Bronchial epithelial cell (primary cell): ENCODE measurements at regions not wholly inside any gene's neighbourhood (a gene's known extent, or its start where the extent isn't known, plus 50 kb on each side); places are given as distances from the start of the nearest gene placed in this dataset.

Experiments
- DNase-seq: peaks from one replicate; pipeline ENCODE4 v3.0.0-alpha.2; 2010; ENCODE audit warnings: low read depth
- FAIRE-seq: peaks from 2 replicates; lab custom pipeline; 2011; peaks lifted over from hg19 to GRCh38; lab: Jason Lieb, UNC
- H3K27me3 ChIP-seq: 2 replicates; pipeline ENCODE4 v1.5.1; 2011; ENCODE audit warnings: low read length; ENCODE audit not compliant: control insufficient read depth, insufficient read depth
- H3K36me3 ChIP-seq: 2 replicates; pipeline ENCODE4 v1.5.1; 2011; ENCODE audit warnings: low read length; ENCODE audit not compliant: control insufficient read depth, insufficient read depth
- H3K4me3 ChIP-seq: 2 replicates; pipeline ENCODE4 v1.5.1; 2011; ENCODE audit warnings: mild to moderate bottlenecking, low read depth, low read length, control low read depth
- TF ChIP-seq, protein P1 (sequence below): IDR thresholded peaks from 2 replicates; pipeline ENCODE4 v1.5.1; 2011; ENCODE audit warnings: mild to moderate bottlenecking, moderate library complexity, low read length, control low read depth, inconsistent platforms; ENCODE audit not compliant: insufficient read depth, severe bottlenecking

DNA sequence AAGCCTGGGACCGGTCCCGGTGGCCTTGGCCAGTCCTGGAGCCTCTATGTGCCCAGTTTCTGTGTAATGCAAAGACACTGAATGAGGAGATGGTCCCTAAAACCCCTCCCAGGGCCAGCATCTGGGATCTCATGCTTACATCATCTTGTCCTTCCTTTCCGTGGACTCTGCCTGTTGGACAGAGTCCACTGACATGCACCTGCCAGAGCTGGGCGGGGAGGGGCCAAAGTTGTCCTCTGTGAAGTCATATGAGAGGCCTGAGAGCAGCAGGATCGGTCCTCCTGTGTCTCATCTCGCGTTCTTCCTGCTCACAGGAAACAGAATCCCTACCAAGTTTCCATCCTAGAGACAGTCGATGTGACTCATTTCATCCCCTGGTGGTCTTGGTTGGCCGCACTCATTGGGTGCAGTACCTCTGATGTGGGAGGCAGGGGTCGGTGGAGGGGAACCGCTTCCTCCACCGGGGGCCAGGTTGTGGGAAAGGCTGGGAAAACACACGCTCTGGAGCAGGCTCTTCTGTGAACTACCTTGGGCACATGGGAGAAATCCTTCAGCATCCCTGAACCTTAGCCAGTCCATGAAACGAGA is 389.6 kb upstream of the PODXL start:
- TF ChIP-seq, protein P1, sequence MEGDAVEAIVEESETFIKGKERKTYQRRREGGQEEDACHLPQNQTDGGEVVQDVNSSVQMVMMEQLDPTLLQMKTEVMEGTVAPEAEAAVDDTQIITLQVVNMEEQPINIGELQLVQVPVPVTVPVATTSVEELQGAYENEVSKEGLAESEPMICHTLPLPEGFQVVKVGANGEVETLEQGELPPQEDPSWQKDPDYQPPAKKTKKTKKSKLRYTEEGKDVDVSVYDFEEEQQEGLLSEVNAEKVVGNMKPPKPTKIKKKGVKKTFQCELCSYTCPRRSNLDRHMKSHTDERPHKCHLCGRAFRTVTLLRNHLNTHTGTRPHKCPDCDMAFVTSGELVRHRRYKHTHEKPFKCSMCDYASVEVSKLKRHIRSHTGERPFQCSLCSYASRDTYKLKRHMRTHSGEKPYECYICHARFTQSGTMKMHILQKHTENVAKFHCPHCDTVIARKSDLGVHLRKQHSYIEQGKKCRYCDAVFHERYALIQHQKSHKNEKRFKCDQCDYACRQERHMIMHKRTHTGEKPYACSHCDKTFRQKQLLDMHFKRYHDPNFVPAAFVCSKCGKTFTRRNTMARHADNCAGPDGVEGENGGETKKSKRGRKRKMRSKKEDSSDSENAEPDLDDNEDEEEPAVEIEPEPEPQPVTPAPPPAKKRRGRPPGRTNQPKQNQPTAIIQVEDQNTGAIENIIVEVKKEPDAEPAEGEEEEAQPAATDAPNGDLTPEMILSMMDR: no peak
- DNase-seq (no peak), FAIRE-seq (no peak)
- Histone ChIP-seq H3K4me3 (no peak overlapping the region), H3K36me3 (no peaks in the 10 kb centered on the region), H3K27me3 (peaks cover 7% of the 10 kb centered on the region)

DNA sequence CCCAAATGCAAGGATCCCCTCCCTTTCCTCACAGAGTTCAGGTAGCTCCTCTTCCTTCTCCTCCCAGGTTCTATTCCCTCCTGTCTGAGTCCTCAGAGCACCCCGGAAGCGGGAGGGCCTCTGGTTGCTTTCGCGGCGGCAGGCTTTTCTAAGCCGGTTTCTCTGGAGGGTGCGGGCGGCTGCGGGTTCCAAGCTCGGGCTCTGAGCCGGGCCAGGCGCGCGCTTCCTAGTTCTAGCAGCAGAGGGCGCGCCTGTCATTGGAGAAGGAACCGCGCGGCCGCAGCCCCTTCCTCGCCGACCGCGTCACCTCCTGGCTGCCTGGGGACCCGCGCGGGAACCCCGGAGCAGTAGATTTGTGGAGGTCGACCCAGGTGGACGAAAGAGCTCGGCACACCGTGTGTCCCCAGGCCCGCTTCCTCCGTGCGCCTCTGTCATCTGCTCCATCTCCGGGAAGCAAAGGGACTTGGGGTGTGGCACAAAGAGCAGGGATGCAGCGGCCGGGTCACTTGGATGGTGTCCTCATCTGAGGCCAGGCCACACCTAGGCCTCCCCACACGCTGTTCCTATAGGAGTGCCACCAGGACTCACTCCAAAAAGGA is 389.0 kb upstream of the PODXL start:
- FAIRE-seq (no peak), DNase-seq (no peak)
- TF ChIP-seq, protein P1: peak; percentile 87
- H3K36me3 ChIP-seq: no peaks in the 10 kb centered on the region
- H3K27me3 ChIP-seq: peaks cover 7% of the 10 kb centered on the region
- H3K4me3 ChIP-seq: no peak overlapping the region

DNA sequence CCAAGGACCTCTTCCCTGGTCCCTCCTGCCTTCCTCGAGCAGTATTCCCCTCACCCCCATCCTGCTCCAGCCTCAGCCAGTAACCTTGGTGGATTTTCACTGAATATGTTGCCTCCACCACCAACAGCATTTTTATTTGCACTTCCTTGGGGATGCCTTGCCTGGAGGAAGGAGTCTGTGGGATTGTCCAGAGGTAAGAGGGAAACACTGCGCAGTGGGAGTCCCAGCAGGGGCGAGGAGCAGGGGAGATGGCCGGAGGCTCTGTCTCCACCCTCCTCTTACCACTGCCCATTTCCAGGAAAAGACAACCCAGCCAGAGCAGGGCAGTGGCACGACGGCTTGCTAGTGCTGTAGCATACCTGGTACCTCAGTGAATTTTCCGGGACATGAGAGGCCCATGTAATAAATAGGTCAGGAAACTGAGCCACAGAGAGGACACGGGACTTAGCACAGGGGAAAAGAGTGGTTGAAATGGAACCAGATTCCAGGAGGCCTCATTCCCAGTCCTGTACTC is 388.2 kb upstream of the PODXL start:
- no peak for FAIRE-seq
- TF ChIP-seq, protein P1: no peak
- DNase-seq: no peak
- H3K36me3 ChIP-seq: no peaks in the 10 kb centered on the region
- H3K27me3 ChIP-seq: peaks cover 7% of the 10 kb centered on the region
- H3K4me3 ChIP-seq: no peak overlapping the region

DNA sequence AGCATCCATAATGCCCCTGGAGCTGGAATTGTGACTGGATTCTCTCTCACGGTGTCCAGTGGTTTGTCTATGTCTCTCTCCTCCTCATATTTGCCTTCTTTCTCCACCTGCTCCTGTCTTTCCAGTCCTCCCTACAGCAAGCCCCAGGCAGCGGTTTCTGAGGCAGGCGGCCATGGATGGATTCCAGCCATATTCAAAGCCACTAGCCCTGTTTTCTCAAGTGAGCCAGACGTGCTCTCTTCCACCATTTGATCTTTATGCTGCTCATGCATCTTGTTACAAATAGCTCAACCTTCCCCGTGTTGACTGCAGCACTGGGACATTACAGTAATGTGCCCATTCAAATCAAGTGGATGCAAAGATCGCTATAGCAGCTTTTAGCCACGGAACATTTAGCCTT is 387.2 kb upstream of the PODXL start:
- Histone ChIP-seq H3K27me3 (peaks cover 7% of the 10 kb centered on the region), H3K36me3 (no peaks in the 10 kb centered on the region), H3K4me3 (no peak overlapping the region)
- FAIRE-seq (no peak), DNase-seq (no peak)
- TF ChIP-seq, protein P1: no peak

DNA sequence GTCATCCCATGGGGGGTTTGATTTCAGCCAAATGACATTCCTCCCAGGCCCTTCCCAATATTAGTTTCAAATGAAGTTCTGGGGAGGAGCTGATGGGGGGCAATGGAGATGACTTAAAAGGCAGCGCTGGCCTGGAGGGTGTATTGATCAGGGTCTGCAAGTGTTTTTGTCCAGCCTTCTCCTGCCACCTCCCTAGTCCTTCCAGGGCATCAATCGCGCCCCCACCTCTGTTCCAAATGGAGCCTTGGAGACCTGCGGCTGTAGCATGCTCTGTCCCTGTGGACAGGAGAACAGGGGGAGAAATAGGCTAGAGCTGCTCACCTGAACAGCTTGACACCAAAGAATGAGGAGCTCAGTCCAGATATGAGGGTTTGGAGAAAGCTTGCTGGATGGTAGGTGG is 386.8 kb upstream of the PODXL start:
- Histone ChIP-seq H3K36me3 (no peaks in the 10 kb centered on the region), H3K27me3 (peaks cover 7% of the 10 kb centered on the region), H3K4me3 (no peak overlapping the region)
- FAIRE-seq (no peak), DNase-seq (no peak)
- TF ChIP-seq, protein P1: no peak
